Kidney tubule cell (primary cell): ENCODE measurements at regions not wholly inside any gene's neighbourhood (a gene's known extent, or its start where the extent isn't known, plus 50 kb on each side); places are given as distances from the start of the nearest gene placed in this dataset.
"Not testable (repeated sequence)": the region's sequence is repeated elsewhere in the genome, so short reads cannot be mapped to it uniquely, and the experiment has no call there.

Experiments used
- DNase-seq: peaks from one replicate; pipeline ENCODE4 v3.0.0-alpha.2; 2018; ENCODE audit warnings: low spot score

DNA sequence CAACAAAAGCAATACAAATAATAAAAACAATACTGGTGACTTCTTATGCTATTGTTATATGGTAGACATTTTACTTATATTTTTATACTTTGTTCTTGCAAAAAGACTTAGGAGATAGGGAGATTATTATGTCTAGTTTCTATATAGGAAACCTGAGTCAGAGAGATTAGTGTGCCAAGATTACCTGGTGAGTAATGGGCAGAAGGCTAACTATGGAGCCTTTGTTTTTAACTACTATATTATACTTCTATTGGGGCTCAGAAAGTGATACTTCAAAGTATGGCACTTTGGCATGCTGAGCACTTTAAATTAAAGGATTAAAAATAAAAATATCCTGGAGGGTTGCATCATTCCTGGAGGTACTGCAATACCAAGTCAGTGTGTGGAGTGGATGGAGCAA is 117.5 kb upstream of the CLINT1 start:
- DNase-seq, result peak; percentile 12

DNA sequence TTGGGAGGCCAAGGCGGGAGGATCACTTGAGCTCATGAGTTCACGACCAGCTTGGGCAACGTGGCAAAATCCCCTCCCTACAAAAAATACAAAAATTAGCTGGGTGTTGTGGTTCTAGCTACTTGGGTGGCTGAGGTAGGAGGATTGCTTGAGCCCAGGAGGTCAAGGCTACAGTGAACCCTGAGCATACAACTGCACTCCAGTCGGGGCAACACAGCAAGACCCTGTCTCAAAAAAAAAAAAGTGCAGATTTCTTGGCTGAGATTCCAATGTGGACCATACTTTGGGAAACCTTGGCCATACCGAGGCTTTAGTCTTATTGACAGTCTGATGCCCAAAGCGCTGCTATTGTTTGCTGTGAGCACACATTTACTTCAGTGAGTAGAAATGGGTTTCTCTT is 113.6 kb upstream of the CLINT1 start:
- DNase-seq, result no peak

DNA sequence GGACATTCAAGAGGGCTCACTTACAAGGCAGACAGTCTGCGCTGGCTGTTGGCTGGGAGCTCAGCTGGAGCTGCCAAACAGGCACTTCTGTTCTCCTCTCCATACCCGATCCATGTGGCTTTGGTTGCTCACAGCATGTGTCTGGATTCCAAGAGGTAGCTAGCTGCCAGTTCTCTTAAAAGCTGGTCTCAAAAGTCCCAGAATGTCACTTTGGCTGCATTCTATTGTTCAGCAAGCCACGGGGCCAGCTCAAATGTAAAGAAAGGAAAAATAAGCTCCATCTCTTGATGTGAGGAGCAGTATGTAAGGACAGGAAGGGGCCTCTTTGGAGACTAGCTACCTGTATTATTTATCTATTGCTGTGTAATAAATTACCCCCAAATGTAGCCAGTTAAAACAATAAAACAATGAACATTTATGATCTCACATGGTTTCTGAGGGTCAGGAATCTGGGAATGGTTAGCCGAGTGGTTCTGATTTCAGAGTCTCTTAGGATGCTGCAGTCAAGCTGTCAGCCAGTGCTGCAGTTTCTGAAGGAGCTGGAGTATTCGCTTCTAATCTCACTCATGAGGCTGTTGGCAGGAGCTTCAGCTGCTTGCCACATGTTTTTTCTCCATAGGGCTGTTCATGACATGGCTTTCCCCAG is 112.7 kb upstream of the CLINT1 start:
- no peak for DNase-seq

DNA sequence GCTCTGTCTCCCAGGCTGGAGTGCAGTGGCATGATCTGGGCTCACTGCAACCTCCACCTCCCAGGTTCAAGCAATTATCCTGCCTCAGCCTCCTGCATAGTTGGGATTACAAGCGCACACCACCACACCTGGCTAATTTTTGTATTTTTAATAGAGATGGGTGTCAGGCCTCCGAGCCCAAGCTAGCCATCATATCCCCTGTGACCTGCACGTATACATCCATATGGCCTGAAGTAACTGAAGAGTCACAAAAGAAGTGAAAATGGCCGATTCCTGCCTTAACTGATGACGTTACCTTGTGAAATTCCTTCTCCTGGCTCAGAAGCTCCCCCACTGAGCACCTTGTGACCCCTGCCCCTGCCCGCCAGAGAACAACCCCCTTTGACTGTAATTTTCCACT is 109.6 kb upstream of the CLINT1 start:
- DNase-seq, result not testable (repeated sequence)

DNA sequence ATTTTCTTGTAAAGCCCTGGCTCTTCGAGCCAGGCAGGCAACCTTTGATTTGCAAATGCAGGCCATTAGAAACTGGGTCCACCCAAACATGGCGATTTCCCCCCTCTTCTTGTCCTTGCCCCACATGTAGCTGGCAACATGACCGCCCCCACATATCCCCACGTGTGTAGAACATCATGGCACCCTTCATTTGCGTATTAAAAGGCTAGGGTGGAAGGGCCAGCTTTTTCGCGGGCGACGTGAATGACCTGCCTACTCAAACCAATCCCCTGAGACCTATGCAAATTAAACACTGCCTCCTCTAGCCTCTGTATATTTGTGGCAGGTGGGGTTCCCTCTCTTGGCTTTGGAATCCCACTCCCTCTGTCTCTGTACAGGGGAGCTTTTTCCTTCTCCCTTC is 107.0 kb upstream of the CLINT1 start:
- DNase-seq, result no peak

DNA sequence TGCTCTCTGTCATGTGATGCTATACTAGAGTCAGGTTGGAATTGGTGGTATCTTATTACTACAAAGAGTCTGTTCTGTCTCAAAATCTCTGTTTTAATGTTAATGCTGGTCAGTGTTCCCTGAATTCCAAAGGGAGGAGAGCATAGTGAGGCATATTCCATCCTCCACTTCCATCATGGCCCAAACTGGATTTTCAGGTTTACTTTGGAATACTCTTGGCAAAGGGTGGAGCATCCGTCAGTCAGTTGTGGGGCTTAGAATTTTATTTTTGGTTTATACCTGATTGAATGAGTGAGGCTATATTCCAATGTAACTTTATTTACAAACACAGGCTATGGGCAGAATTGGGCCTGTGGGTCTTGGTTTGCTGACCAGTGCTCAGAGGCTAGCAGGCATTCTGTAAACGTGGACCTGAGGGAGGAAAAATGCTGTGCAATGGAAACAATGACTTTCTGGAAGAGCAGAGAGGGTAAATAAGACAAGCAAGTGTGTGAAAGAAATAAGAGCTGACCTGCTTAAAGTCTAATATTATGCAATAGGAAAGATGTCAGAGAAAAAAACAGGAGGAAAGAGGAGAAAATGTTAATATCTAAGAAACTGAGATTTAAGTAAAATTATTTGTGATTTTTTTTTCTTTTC is 106.2 kb upstream of the CLINT1 start:
- DNase-seq, result no peak

DNA sequence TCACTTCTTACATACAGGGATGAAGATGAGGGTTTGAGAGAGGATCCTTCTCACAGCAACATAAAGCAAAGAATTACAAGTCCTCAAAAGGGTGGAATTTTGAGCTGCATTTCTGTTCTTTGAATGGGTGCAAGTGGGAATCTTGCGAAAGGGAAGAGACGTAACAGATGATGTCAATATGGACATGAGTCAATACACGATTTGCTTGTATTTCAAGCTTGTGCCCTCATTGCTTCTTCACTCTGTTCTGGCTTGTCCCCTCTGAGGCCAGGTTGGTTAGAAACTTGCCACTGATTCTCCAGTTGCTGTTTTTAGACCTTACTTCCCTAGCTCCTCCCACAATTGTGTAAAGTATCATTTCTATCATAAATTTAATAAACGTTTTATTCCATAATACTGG is 104.8 kb upstream of the CLINT1 start:
- DNase-seq, result no peak

DNA sequence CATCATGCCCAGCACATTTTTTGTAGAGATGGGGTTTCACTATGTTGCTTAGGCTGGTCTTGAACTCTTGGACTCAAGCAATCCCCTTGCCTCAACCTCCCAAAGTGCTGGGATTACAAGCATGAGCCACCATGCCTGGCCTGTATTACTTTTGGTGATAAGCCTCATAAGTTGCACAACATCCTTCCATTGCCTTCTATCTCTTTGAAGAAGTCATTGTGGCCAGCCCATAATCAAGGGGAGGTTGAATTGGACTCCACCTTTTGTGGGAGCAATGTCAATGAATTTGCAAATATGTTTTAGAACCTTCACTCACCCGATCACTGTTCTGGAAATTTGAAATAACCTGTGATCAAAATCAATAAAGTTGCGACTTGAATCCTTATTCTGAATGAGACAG is 104.3 kb upstream of the CLINT1 start:
- DNase-seq, result no peak

DNA sequence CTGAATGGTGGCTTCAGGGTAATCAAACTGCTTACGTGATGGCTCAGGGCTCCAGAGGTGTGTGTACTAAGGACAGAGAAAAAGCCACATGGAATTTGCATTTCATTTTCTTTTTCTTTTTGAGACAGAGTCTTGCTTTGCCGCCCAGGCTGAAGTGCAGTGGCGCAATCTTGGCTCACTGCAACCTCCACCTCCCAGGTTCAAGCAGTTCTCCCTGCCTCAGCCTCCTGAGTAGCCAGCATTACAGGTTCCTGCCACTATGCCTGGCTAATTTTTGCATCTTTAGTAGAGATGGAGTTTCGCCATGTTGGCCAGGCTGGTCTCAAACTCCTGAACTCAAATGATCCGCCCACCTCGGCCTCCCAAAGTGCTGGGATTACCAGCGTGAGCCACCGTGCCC is 103.7 kb upstream of the CLINT1 start:
- not testable (repeated sequence) for DNase-seq

DNA sequence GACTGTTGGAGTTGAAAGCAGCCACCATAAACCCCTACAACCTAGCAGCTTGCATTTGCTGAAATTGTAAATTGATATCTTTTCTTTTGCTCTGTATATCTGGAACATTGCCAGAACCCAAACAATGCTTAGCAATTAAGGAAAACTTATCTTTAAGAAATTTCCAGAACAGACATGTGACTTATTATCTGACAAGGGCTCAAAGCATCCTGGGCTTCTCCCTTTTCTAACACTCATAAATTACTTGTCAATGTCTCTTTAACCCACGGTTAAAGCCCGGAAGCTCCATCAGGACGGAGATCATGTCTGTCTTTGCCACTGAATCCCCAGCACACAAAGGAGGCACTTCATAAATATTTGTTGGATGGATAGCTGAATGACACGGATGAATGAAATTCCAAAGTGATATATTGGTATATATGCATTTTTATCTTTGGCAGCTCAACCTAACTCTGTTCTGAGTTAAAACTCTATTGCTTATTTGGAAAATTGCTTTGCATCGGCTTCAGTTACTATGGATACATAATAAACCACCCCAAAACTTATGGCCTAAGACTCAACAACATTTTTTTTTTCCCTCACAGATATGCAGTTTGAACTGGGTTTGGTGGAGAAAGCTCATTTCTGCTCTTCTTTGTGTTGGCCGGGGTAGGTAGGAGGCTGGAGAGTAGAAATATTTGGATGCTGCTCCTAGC is 103.1 kb upstream of the CLINT1 start:
- no peak for DNase-seq

DNA sequence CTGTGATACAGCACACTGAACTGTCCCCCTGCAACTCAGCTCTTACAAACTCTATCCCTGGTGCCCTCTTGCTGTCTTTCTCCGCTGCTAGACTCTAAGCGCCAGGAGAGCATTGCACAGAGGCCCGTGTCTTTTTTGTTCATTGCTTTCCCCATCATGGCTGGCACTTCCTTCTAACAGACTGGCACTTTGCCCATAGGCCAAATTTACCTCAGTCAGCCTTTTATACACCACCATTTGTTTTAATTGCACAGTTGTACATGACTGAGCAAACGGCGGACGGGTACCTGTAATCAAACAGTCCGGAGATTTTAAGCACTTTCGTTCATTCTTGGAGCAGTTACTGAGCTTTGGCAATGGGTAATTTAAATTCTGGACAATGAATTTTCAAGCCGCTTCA is 102.2 kb upstream of the CLINT1 start:
- no peak for DNase-seq

DNA sequence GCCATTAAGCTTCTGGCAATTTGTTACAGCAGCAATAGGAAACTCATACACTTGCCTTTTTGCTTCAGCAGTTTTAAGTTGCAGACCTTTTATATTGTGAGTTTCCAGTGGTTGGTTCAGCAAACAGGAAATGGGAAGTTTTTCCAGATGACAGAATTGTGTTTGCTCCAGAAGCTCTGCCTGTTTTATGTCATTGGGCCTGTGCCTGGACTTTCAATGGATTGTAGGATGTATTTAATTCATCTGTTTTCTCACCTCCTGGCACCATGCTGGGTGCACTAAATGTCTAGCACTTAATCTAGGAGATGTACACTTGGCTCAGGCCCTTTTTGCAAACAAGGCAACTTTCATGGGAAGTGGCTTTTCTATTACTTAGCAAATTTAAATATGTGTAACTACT is 100.4 kb upstream of the CLINT1 start:
- peak; percentile 52 for DNase-seq

DNA sequence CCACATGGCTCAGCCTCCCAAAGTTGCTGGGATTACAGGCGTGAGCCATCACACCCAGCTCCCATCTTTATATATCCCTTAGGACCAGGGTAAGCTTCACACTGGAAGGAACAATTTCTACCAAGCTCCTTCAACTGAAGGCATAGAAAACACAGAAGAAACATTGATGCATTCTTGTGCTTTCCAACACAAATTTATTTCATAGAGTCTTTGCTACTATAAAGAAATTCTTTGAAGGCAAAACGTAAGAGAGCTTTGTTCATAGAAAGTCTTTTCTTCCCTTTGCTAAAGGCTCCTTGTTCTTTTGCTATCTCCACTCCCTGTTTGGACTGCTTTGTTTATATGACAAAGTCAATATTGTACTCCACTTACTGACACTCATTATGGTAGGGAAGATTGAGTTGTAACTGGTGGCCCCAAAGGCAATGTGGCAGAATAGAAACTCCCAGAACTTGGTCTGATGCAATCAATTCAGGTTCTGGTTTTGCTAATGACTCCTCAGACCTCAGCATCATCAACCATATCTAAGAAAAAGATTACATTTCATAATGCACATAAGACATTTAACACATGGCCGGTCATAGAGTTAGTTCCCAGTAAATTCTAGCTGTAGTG is 97.4 kb upstream of the CLINT1 start:
- no peak for DNase-seq

DNA sequence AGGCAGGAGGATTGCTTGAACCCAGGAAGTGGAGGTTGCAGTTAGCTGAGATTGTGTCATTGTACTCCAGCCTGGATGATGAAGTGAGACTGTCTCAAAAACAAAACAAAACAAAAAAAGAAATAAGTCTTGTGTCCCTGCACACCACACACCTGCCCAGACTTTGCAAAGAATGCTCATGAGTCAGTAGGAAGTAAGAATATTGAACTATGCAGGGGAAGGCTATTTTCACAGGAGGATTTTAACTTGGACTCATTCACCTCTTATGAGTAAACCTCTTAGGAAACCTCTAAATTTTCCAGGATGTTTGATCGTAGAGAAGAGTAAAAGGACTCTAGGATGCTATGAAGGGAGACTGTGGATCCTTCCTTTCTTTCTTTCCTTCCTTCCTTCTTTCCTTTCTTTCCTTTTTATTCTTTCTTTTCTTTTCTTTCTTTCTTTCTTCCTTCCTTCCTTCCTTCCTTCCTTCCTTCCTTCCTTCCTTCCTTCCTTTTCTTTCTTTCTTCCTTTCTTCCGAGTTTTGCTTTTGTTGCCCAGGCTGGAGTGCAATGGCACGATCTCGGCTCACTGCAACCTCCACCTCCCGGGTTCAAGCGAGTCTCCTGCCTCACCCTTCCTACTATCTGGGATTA is 96.7 kb upstream of the CLINT1 start:
- peak; percentile 78 for DNase-seq

DNA sequence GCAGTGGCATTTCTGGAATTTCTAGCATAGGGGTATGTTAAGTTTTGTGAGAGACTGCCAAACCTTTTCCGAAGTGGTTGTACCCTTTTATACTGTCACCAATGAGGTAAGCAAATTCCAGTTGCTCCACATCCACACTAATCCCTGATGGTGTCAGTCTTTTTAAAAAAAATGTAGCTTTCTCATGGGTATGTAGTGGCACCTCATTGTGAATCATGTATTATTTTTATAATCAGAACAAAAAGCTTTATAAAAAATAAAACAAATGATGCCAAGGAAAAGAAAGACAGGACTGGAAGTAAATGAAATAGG is 93.4 kb upstream of the CLINT1 start:
- no peak for DNase-seq

DNA sequence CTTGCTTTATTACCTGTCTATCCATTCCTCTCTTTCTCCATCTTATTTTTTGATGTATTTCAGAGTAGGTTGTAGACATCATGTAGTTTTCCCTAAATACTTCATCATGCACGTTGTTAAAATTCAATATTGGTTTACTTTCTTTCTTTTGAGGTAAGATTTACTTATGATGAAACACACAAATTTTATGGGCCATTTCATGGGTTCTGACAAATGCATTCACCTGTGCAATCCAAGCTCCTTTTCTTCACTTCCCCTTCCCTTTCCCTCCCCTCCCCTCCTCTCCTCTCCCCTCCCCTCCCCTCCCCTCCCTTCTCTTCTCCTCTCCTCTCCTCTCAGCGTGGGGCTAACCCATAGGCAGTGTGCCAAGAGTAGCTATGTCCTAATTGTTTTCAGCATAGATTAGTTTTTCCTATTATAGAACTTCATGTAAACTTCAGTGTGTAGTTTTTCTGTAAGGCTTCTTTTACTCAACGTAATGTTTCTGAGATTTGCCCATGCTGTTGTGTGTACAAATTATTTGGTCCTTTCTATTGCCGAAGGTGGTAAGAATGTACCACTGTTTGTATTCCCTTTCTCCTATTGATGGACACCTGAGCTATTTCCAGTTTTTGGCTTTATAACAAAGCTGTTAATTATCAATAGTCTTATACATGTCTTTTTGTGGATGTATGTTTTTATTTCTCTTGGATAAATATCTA is 92.9 kb upstream of the CLINT1 start:
- no peak for DNase-seq

DNA sequence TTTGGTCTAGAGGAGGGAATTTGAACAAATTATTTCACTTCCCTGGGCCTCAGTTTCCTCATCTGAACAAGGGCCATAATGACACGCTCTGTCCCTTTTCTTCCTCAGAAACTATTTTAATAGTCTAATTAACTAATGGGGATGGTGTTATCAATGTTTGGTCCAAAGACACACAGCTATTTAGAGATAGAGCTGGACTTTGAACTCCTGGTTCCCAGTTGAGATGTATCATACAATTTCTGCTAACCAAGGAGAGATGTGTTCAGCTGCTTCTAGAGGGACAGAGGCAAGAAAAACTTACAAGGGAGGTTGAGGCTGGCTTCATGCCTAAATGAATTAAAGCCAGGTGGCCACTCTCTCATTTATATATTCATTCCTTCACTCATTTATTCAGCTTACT is 90.6 kb upstream of the CLINT1 start:
- no peak for DNase-seq

DNA sequence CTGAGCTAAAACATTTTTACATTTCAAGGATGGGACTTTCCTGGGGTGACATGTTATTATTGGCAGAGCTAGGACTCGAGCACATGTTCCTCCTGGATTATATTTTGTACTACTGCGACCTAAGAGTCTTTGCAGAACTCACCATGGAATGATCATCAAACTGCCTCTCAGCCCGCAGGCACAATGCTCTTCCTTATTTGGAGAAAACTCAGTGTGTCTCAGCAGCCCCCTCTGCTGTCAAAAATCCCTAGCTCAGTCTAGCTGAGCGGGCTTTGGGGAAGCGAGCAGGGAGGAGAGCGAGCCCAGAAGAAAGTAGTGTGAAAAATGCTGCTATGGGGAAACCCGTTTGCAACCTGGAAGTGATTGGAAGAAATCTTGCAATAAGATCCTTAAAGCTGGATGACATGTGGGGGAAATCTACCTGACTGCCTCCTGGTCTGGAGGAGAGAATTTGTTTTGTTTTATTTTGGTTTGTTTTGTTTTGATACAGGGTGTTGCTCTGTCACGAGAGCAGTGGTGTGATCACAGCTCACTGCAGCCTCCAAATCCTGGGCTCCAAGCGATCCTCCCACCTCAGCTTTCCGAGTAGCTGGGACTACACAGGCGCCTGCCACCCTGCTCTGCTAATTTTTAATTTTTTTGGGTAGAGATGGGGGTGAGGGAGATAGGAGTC is 89.9 kb upstream of the CLINT1 start:
- DNase-seq, result peak; percentile 93

DNA sequence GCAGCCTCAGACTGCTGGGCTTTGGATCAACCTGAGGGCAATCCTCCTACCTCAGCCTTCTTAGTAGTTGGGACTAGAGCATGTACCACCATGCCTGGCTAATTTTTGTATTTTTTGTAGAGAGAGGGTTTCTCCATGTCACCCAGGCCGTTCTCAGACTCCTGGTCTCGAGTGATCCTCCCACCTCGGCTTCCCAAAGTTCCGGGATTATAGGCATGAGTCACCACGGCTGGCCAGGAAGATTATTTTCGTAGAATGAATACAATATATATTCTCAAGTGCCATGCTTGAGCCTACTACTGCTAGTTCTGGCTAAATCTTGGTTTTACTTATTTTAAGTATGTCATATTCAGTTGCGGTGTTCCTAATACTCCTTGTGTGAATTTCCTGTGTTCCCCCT is 88.2 kb upstream of the CLINT1 start:
- DNase-seq, result no peak

DNA sequence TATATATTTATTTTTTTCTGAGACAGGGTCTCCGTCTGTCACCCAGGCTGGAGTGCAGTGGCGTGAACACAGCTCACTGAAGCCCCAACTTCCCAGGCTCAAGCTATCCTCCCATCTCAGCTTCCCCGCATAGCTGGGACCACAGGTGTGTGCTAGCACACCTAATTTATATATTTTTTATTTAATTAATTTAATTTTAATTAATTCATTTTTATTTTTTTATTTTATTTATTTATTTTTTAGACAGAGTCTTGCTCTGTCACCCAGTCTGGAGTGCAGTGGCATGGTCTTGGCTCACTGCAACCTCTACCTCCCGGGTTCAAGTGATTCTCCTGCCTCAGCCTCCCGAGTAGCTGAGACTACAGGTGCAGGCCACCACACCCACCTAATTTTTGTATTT is 86.9 kb upstream of the CLINT1 start:
- DNase-seq, result not testable (repeated sequence)

DNA sequence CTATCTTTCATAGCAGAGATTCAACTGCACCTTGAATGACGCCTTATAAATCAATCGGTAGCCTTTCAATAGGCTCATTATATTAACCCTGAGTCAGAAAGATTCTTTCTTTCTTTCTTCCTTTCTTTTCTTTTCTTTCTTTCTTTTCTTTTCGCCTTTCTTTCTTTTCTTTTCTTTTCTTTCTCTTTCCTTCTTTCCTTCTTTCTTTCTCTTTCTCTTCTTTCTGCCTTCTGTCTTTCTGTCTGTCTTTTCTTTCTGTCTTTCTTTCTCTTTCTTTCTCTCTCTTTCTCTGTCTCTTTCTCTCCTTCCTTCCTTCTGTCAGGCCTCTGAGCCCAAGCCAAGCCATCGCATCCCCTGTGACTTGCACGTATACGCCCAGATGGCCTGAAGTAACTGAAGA is 86.0 kb upstream of the CLINT1 start:
- no peak for DNase-seq
